ENCODE measurements at regions not wholly inside any gene's neighbourhood (a gene's known extent, or its start where the extent isn't known, plus 50 kb on each side); places are given as distances from the start of the nearest gene placed in this dataset.

DNA sequence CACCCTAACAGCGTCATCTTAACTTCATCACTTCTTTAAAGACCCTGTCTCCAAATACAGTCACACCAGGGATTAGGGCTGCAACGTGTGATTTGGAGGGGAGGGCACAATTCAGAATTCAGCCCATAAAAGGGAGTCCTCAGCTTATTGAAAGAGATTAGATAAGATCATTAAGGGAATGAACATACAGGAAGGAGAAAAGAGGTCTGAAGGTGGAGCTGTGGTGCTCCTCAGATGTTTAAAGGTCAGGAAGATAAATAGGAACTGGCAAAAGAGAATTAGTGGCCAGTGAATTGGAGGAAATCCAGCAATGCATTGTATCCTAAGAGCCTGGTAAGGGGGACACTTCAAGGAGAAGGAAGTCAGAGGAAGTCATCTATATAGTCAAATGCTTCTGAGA, 113.5 kb downstream of the PROX1 start:
- TF ChIP-seq GATA2 (IDR thresholded peaks at IDR 0.05; ENCODE audit: low read depth, low read length), result no peak
- no peak for TF ChIP-seq GATA3 (IDR thresholded peaks at IDR 0.05; ENCODE audit: low read depth, low read length)

DNA sequence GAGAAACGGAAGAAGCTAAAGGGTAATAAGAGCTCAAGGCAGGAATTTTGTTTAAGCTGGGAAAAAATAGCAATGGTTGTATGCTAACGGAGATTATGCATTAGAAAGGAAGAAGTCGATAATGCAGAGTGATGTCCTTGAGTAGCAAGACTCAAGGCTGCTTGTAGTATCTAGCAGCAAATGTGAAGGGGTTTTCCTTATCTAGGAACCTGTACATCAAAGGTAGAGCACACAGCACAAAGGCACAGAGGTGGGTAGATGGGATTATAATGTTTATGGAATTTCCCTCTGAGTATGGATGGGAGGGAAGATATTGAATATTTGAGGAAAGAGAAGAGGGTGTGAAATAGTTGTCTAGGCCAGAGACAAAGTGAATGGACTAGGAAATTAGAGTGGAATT, 114.1 kb downstream of the PROX1 start:
- no peak for TF ChIP-seq GATA3 (IDR thresholded peaks at IDR 0.05; ENCODE audit: low read depth, low read length)

DNA sequence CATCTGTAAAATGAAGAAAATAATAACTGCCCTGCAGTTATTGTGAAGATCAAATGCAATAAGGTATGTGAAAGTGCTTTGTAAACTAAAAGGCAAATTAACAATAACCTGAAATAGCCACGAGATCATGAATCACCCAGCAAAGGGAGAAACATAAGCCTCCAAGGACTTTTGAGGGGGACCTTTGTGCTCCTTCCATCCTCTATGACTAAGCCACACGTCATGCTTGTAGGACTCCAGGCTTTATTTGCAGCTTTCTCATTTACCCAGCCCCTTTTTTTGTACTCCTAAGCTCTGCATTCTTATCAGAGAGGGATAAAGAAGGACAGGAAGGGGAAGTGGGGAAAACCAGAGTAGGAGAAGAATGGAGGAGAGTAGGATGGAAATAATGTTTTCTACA, 115.1 kb downstream of the PROX1 start:
- no peak for TF ChIP-seq GATA2 (IDR thresholded peaks at IDR 0.05; ENCODE audit: low read depth, low read length)
- no peak for TF ChIP-seq GATA3 (IDR thresholded peaks at IDR 0.05; ENCODE audit: low read depth, low read length)

DNA sequence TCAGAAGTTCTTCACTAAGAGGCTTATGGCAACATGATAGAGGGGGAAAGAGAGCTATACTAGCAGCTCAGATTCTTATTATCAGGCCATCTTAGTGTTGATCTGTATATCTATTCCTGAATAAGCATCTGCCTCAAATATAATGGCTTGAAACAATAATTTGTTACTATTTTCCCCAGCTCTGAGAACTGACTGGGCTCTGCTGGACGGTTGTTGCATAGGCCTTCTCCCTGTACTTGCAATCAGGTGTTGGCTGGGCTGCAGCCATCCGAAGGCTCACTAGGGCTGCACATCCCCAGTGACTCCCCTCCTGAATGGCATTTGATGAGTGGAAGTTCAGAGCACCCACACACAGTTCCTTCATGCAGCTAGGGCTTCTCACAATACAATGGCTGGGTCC, 116.0 kb downstream of the PROX1 start:
- TF ChIP-seq GATA2 (IDR thresholded peaks at IDR 0.05; ENCODE audit: low read depth, low read length) (no peak), GATA3 (IDR thresholded peaks at IDR 0.05; ENCODE audit: low read depth, low read length) (no peak)

DNA sequence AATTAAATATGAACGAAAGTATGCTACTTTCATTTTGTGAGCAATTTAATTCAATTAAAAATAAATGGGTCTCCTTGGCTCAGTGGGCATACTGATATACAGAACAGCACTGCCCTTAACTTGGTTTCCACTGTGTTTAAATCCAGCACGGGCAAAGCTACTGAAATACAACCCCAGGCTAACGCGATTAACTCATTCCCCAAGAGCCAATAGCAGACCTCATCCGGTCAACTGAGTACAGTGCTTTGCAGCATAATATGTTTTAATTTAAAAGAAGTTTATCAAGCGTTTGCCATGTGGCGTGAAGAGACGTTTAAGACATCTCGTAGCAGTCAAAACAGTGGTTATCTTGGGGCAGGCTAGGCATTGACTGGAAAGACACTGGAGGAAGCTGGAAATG, 118.6 kb downstream of the PROX1 start:
- TF ChIP-seq GATA2 (IDR thresholded peaks at IDR 0.05; ENCODE audit: low read depth, low read length) (no peak), GATA3 (IDR thresholded peaks at IDR 0.05; ENCODE audit: low read depth, low read length) (no peak)

DNA sequence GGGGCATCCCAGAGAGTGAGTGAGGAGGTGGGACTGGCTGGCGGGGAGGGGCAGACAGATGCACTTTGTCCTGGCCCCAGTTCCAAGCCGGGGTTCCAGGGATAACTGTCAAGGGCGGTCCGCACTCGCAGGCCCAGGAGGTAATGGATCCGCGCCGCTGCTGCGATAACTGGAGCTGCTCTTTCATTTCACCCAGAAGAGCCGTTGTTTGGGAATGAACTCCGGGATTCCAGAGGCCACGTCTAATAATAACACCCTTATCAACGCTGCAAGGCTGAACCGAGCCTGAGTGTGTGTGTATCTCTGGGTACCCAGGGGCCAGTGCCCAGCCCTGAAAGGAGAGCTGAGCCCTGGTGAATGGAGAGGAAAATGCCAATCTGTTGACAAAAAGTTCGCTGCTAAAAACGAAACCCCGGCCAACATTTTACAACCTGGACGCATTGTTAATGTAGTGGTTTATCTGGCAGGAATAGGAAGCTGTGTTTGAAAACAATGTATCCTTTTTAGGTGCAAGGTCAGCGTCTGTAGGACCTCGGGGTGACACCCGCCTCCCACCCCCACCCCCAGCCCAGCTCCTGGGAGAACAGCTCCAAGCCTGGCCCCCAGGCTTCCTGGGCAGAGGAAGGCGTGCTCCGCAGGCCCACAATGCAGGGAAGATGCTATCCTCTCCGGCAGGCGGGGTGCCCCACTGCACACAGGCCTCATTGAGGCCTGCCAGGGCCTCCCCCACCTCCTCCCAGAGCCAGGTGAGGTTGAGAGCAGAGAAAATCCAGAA, 119.7 kb downstream of the PROX1 start:
- TF ChIP-seq GATA2 (IDR thresholded peaks at IDR 0.05; ENCODE audit: low read depth, low read length) (no peak), GATA3 (IDR thresholded peaks at IDR 0.05; ENCODE audit: low read depth, low read length) (no peak)

DNA sequence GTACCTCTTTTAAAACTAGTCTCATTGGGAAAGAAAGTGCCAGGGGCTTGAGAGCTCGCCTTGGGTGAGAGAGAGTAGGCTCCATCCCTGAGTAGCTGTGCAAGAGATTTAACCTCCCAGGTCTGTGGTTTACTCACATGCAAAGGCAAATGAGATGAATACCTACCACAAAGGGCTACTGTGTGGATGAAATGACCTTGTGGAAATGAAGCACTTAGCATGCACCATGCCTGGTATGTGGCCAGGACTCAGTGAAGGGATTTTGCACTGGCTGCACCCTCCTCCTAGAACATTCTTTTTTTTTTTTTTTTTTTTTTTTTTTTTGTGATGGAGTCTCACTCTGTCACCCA, 120.3 kb downstream of the PROX1 start:
- no peak for TF ChIP-seq GATA3 (IDR thresholded peaks at IDR 0.05; ENCODE audit: low read depth, low read length)

DNA sequence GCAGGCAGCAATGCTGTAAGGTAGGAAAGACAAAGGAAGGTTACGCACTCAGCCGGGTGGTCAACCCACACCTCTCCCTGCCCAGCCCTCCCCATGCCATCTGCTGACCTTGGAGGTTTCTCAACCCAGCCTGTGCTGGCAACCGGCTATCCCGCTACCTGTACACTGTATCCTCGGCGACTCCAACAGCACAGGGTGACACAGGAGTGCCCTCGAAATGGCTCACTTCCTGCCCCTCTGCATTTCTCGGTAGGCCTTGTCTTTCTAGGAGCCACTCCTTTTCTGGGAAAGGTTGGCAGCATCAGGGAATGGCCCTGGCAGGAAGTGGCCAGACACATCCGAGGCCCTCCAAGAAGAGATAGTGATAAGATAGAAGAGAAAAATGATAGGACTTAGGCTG, 124.0 kb downstream of the PROX1 start:
- TF ChIP-seq GATA3 (IDR thresholded peaks at IDR 0.05; ENCODE audit: low read depth, low read length) (no peak), GATA2 (IDR thresholded peaks at IDR 0.05; ENCODE audit: low read depth, low read length) (no peak)

DNA sequence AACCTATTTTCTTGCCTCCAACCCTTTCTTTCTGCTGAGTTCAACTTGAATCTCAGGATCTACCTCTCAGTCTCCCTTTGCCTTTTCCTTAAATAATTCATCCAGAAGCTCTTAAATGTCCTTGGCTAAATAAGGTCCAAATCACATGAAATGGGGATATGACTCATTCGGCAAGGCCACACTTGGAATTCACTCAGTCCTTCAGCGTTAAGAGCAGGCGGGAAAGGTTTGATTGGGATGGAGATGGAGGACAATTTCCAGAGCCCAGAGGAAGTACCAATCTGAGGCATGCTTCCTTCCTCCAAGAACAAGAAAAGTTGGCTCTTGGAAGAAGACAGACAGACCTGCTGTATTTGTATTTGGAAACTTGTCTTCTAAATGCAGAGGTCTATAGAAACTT, 128.5 kb downstream of the PROX1 start:
- TF ChIP-seq GATA3 (IDR thresholded peaks at IDR 0.05; ENCODE audit: low read depth, low read length), result no peak
- no peak for TF ChIP-seq GATA2 (IDR thresholded peaks at IDR 0.05; ENCODE audit: low read depth, low read length)

DNA sequence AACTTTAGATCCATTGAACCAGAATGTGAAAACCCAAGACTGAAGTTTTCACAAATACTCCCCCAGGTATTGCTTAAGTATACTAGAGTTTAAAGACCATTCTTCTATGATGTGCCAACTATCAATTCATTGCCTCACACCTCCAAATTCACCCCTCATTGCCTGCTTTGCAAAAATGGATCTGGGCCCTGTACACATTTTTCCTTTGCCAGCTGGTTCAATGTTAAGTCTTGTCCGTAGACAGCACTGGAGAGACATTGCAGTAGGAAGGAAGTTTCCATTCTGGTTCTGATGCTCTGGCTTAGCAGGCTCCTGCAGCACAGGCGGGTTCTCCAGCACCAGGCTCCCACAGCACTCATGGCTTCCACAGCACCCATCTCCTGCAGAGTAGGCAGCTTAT, 130.0 kb downstream of the PROX1 start:
- TF ChIP-seq GATA2 (IDR thresholded peaks at IDR 0.05; ENCODE audit: low read depth, low read length) (no peak), GATA3 (IDR thresholded peaks at IDR 0.05; ENCODE audit: low read depth, low read length) (no peak)

DNA sequence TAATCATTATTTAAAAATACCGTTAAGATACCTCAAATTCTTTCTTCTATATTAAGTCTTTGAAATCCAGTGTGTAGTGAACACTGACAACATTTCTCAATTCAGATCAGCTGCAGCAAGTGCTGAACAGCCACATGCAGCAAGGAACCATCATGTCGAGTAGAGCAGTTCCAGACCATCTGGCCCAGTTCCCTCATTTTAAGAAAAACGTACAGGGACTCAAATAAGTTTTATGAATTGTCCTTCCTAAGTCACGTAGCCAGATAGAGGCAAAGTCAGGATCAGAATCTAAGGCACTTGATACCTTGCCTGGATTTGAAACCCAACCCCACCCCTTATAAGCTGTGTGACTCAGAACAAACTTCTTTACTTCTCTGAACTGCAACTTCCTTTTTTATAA, 132.4 kb downstream of the PROX1 start:
- no peak for TF ChIP-seq GATA2 (IDR thresholded peaks at IDR 0.05; ENCODE audit: low read depth, low read length)
- TF ChIP-seq GATA3 (IDR thresholded peaks at IDR 0.05; ENCODE audit: low read depth, low read length), result no peak

DNA sequence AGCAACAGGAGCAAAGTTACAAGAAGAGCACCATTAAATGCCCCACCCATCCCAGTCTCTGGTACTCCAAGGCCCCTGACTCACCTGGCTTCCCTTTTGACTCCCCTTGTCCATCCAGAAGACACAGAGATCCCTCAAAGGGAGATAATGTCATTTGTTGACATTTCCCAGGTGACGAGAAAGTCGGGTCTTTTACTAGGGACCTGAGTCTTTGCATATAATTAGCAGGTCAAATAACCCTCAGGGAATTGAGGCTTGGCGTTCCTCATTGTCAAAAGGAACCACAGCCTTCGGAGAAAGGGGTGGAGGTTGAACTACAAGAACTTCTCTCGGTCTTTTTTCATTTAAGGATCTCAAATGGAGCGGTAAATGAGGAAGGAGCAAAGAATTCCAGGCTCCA, 133.2 kb downstream of the PROX1 start:
- TF ChIP-seq GATA2 (IDR thresholded peaks at IDR 0.05; ENCODE audit: low read depth, low read length) (no peak), GATA3 (IDR thresholded peaks at IDR 0.05; ENCODE audit: low read depth, low read length) (no peak)

DNA sequence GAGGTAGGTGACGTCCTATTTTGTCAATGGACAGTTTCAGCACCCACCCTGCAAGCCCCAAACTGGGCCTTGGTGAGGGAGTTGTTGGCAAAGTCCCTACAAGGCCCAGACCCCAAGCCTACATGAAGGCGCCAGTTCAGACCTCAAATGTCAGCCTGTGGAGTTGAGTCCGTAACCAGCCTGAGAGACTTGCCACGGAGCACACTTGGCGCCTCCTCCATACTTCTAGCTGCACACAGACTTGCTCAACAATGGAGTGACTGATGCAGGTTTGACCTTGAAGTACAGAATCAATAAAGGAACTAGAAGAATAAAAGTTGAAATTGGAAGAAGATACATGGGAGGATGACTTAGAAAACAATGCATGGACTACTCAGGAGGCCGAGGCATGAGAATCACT, 134.3 kb downstream of the PROX1 start:
- no peak for TF ChIP-seq GATA3 (IDR thresholded peaks at IDR 0.05; ENCODE audit: low read depth, low read length)
- TF ChIP-seq GATA2 (IDR thresholded peaks at IDR 0.05; ENCODE audit: low read depth, low read length), result no peak

DNA sequence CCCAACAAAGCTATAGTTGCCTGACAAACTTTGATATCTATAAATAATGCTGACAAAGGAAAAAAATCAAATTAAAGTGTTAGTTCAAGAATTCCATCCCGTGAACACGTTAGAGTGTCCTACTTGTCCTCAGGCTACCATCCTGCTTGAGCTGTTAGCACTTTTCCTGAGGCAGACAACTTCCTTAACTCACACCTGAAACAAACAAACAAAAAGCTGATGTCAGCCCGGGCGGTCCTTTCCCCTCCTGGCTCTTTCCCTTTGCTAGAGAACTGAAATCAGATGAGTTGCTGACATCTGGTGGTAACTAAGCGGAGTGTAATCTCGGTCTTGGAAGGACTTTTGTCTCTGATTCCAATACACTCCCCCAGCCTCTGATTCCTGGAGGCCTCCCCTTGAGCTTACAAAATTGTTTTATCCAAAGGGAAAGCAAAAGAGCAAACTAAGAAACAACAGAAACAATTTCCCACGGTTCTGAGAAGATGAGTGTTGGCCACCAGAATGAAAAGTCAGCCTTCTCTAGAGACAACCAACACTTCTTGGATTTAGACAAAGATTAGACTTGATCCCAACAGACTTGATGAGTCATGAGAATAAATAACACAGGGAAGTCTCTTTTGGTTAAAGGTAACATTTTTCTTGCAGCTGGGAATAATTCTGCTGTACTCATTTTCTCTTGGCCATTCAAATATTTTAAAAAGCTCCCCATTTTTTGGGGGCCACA, 135.4 kb downstream of the PROX1 start:
- TF ChIP-seq GATA3 (IDR thresholded peaks at IDR 0.05; ENCODE audit: low read depth, low read length) (no peak), GATA2 (IDR thresholded peaks at IDR 0.05; ENCODE audit: low read depth, low read length) (no peak)

DNA sequence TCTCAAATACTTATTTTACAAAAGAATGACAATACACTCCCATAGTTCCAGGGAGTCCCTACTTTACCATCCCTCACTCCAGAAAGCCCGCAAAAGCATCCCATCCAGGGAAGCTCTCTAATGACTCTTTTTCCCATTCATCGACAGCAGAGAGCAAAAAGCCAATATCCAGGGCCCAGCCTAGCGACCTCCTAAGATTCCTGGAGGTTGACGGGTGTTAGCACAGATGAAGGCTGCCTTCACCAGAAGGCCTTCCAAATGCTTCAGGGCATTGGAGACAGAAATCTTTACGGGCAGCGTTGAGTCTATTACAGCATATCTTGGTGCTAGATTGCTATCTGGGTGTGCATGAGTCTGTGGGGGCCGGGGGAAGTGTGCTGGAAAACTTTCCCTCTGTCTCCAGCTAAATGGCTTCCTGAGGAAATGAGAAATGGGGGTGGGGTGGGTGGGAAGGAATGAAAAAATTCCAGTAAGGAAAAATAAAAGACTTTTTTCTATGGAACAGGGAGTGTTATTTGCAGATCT, 136.6 kb downstream of the PROX1 start:
- TF ChIP-seq GATA2 (IDR thresholded peaks at IDR 0.05; ENCODE audit: low read depth, low read length), result peak; percentile 92
- TF ChIP-seq GATA3 (IDR thresholded peaks at IDR 0.05; ENCODE audit: low read depth, low read length), result peak; percentile 78

Data from SH-SY5Y (cell line).